DOHH2 (cell line): ENCODE measurements at regions not wholly inside any gene's neighbourhood (a gene's known extent, or its start where the extent isn't known, plus 50 kb on each side); places are given as distances from the start of the nearest gene placed in this dataset.

Experiments
- CTCF ChIP-seq: fragments of 200-600 bp; sonication (generic); IDR thresholded peaks from one replicate; pipeline ENCODE4 v1.5.1; 2014; ENCODE audit warnings: antibody characterized with exemption, mild to moderate bottlenecking, low read depth, low read length; ENCODE audit not compliant: poor library complexity, severe bottlenecking
- EZH2phosphoT487 ChIP-seq: fragments of 200-600 bp; sonication (generic); IDR thresholded peaks from 2 replicates; pipeline ENCODE4 v1.6.1; 2017; ENCODE audit warnings: borderline replicate concordance, mild to moderate bottlenecking, antibody characterized with exemption, low read length, moderate library complexity, mixed read lengths

GRCh38 chr18:55142410-55142809 lies 183.1 kb upstream of the CCDC68 start:
- TF ChIP-seq EZH2phosphoT487 (no peak), CTCF (no peak)
